Endothelial cell of umbilical vein (primary cell): ENCODE measurements at regions not wholly inside any gene's neighbourhood (a gene's known extent, or its start where the extent isn't known, plus 50 kb on each side); places are given as distances from the start of the nearest gene placed in this dataset.

Source experiments
- BruUV-seq: library from RNA; stranded (reverse); fragments of 400-500 nt; replicated peaks from 2 replicates; lab custom pipeline; 2021; lab: Mats Ljungman, UMichigan
- CTCF ChIA-PET: fragments of 300-600, 350-600 bp; sonication (Branson Sonifier 250); formaldehyde crosslinking; loops from one replicate; lab custom pipeline; 2021; ENCODE audit warnings: antibody characterized with exemption, inconsistent platforms; lab: Charles Lee
- POLR2A ChIA-PET: fragments of 300-600, 350-600 bp; sonication (Branson Sonifier 250); formaldehyde crosslinking; loops from one replicate; lab custom pipeline; 2021; ENCODE audit warnings: antibody characterized with exemption, inconsistent platforms; lab: Charles Lee
- DNase-seq: peaks from one replicate; pipeline ENCODE4 v3.0.0-alpha.2; 2011; ENCODE audit warnings: low read depth, low spot score
- FAIRE-seq: peaks from 2 replicates; lab custom pipeline; 2011; peaks lifted over from hg19 to GRCh38; lab: Jason Lieb, UNC
- H2AFZ ChIP-seq: 2 replicates; pipeline ENCODE4 v1.6.0; 2012; ENCODE audit warnings: low read depth, low read length, control low read depth, inconsistent platforms
- H3K27ac ChIP-seq: 2 replicates; pipeline ENCODE4 v1.5.1; 2011; ENCODE audit warnings: low read depth, mild to moderate bottlenecking, control low read depth, low read length, moderate library complexity; ENCODE audit not compliant: insufficient read depth
- H3K27me3 ChIP-seq, 2 experiments: 2 replicates each; pipeline versions ENCODE4 v1.6.0 to v1.6.1; 2011; ENCODE audit warnings: low read length in 2 of 2, mixed read lengths in 1 of 2; ENCODE audit not compliant: control insufficient read depth in 2 of 2, insufficient read depth in 2 of 2
- H3K36me3 ChIP-seq, 2 experiments: 2 replicates in 1 of 2; 3 replicates in 1 of 2; pipeline ENCODE4 v1.5.1; 2011; ENCODE audit warnings: low read length in 2 of 2, mild to moderate bottlenecking in 1 of 2, moderate library complexity in 1 of 2; ENCODE audit not compliant: control insufficient read depth in 2 of 2, insufficient read depth in 2 of 2; ENCODE audit errors: extremely low read depth in 1 of 2
- H3K4me1 ChIP-seq: 3 replicates; pipeline ENCODE4 v1.5.1; 2011; ENCODE audit warnings: mild to moderate bottlenecking, low read length; ENCODE audit not compliant: control insufficient read depth, insufficient read depth; ENCODE audit errors: extremely low read depth
- H3K4me2 ChIP-seq: 2 replicates; pipeline ENCODE4 v1.6.1; 2011; ENCODE audit warnings: low read length, control low read depth, mixed read lengths; ENCODE audit not compliant: insufficient read depth
- H3K4me3 ChIP-seq, 3 experiments: fragments of 200-600 bp in 1 of 3; sonication (generic), shearing (Covaris generic) in 1 of 3; replicated peaks in 1 of 3; 2 replicates each; pipeline ENCODE4 v1.5.1; 2011 to 2016; ENCODE audit warnings: control low read depth in 3 of 3, low read length in 3 of 3, mild to moderate bottlenecking in 2 of 3, inconsistent platforms in 1 of 3, low read depth in 1 of 3, moderate library complexity in 1 of 3; ENCODE audit not compliant: insufficient read depth in 1 of 3
- H3K79me2 ChIP-seq: 2 replicates; pipeline ENCODE4 v1.6.0; 2012; ENCODE audit warnings: low read length, inconsistent platforms; ENCODE audit not compliant: control insufficient read depth, insufficient read depth
- H3K9ac ChIP-seq: replicated peaks from 2 replicates; pipeline ENCODE3; 2011; ENCODE audit warnings: low read length, control low read depth; ENCODE audit not compliant: insufficient read depth; ENCODE audit errors: extremely low read depth
- H3K9me1 ChIP-seq: replicated peaks from 3 replicates; pipeline ENCODE4 v1.6.0; 2011; ENCODE audit warnings: mild to moderate bottlenecking, low read length; ENCODE audit not compliant: control insufficient read depth, insufficient read depth; ENCODE audit errors: extremely low read depth
- H3K9me3 ChIP-seq: replicated peaks from 2 replicates; pipeline ENCODE4 v1.5.1; 2012; ENCODE audit warnings: low read length, inconsistent platforms; ENCODE audit not compliant: control insufficient read depth, insufficient read depth
- H4K20me1 ChIP-seq: replicated peaks from 2 replicates; pipeline ENCODE3; 2011; ENCODE audit warnings: mild to moderate bottlenecking, low read length; ENCODE audit not compliant: control insufficient read depth, insufficient read depth; ENCODE audit errors: extremely low read depth
- FOS ChIP-seq: IDR thresholded peaks from 2 replicates; pipeline ENCODE4 v1.6.1; 2011; ENCODE audit warnings: mild to moderate bottlenecking, low read length, moderate library complexity, borderline replicate concordance; ENCODE audit not compliant: insufficient read depth
- GATA2 ChIP-seq: IDR thresholded peaks from 2 replicates; pipeline ENCODE4 v1.7.0; 2011; ENCODE audit warnings: low read depth, mild to moderate bottlenecking, moderate library complexity, mixed read lengths, low read length; ENCODE audit not compliant: insufficient read length, insufficient read depth
- JUN ChIP-seq: IDR thresholded peaks from 2 replicates; pipeline ENCODE4 v1.6.1; 2011; ENCODE audit warnings: borderline replicate concordance, low read depth; ENCODE audit not compliant: insufficient read length, insufficient read depth
- POLR2A ChIP-seq: IDR thresholded peaks from 2 replicates; pipeline ENCODE4 v1.6.1; 2012; ENCODE audit warnings: low read depth, mild to moderate bottlenecking, control low read depth, low read length
- POLR2AphosphoS5 ChIP-seq: IDR thresholded peaks from 2 replicates; pipeline ENCODE4 v1.6.1; 2012; ENCODE audit warnings: low read depth, mild to moderate bottlenecking, control low read depth, low read length, moderate library complexity; ENCODE audit not compliant: insufficient read depth
- dilution Hi-C: fragments of 300-500 bp; cut with MboI; formaldehyde crosslinking; loops from one replicate; pipeline ENCODE4 v1.15.0; 2019; ENCODE audit warnings: low sequenced_read_pairs; ENCODE audit not compliant: extremely low pct_ligation_motif_present
- intact Hi-C: fragments of 100-400 bp; cut with micrococcal nuclease; formaldehyde crosslinking; loops from one replicate; pipeline ENCODE4 v1.10.0; 2022
- TF ChIP-seq, protein P1 (sequence below): IDR thresholded peaks from 2 replicates; pipeline ENCODE4 v1.6.1; 2011; ENCODE audit not compliant: insufficient read depth, insufficient read length
- TF ChIP-seq, protein P2 (sequence below), 2 donors: IDR thresholded peaks; 1 replicate in 1 of 2; 2 replicates in 1 of 2; pipeline ENCODE4 v1.5.1; 2011; ENCODE audit warnings: low read length in 2 of 2, mild to moderate bottlenecking in 2 of 2, moderate library complexity in 2 of 2, control low read depth in 1 of 2, inconsistent platforms in 1 of 2, low read depth in 1 of 2; ENCODE audit not compliant: insufficient read depth in 1 of 2; ENCODE audit errors: extremely low read depth in 1 of 2

DNA sequence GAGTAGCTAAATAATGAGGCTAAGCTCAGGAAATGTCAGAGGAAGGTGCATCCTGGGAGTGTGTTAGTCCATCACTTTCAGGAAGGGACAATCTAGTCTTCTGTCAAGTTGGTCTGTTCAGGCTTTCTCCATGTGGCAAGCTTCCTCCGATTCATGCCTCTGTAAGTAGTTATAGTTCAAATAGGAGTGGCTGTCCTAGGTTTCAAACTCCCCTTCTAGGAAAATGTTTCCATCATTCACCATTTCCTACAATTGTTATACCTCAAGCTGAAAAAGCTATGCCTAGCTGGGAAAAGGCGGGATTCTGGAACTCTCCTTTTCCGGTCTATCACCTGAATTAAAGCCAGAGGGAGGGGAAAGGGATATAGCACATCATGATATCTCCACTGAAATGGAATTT lies 287.7 kb upstream of the ZSWIM2 start:
- no peaks in the 10 kb centered on the region for H3K79me2 ChIP-seq
- no peak overlapping the region for H3K4me3 ChIP-seq
- peak overlapping the region; percentile 54 for H3K9ac ChIP-seq
- H3K9me1 ChIP-seq, result no peaks in the 10 kb centered on the region
- no peaks in the 10 kb centered on the region for H3K36me3 ChIP-seq
- ChIA-PET POLR2A (interaction anchor here (1.7 kb wide), 1 partner anchor 311 kb away, joined by 11 read pairs; the partner anchor contains the start of gene CALCRL), CTCF (interaction anchor here (0.7 to 2.0 kb wide), 17 partner anchors 9 to 316 kb away, joined by 3 to 18 read pairs (median 4); partner anchors contain the start of gene CALCRL)
- H3K9me3 ChIP-seq, result no peaks in the 10 kb centered on the region
- dilution Hi-C loops, result no loop called here
- no TSS peak for BruUV-seq
- no peak for TF ChIP-seq POLR2A
- TF ChIP-seq, protein P1, sequence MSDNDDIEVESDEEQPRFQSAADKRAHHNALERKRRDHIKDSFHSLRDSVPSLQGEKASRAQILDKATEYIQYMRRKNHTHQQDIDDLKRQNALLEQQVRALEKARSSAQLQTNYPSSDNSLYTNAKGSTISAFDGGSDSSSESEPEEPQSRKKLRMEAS, result no peak
- TF ChIP-seq GATA2, result peak; percentile 16
- TF ChIP-seq, protein P2, sequence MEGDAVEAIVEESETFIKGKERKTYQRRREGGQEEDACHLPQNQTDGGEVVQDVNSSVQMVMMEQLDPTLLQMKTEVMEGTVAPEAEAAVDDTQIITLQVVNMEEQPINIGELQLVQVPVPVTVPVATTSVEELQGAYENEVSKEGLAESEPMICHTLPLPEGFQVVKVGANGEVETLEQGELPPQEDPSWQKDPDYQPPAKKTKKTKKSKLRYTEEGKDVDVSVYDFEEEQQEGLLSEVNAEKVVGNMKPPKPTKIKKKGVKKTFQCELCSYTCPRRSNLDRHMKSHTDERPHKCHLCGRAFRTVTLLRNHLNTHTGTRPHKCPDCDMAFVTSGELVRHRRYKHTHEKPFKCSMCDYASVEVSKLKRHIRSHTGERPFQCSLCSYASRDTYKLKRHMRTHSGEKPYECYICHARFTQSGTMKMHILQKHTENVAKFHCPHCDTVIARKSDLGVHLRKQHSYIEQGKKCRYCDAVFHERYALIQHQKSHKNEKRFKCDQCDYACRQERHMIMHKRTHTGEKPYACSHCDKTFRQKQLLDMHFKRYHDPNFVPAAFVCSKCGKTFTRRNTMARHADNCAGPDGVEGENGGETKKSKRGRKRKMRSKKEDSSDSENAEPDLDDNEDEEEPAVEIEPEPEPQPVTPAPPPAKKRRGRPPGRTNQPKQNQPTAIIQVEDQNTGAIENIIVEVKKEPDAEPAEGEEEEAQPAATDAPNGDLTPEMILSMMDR (IDR thresholded peaks at IDR 0.05; ENCODE audit: extremely low read depth in 1 of 2, insufficient read depth in 1 of 2, low read depth in 1 of 2, low read length in 2 of 2), result no peak
- TF ChIP-seq FOS, result peak; percentile 15
- TF ChIP-seq POLR2AphosphoS5, result peak; percentile 35
- peak; percentile 17 for TF ChIP-seq JUN
- H2AFZ ChIP-seq, result peak overlapping the region; percentile 81
- no peaks in the 10 kb centered on the region for H3K27me3 ChIP-seq
- DNase-seq (peak; percentile 96), FAIRE-seq (peak; percentile 88)
- intact Hi-C loops, result loop anchor here (1.0 to 5.0 kb wide), 8 partner anchors 70 to 273 kb away; no protein-coding TSS in a partner anchor
- H4K20me1 ChIP-seq, result peaks cover 2% of the 10 kb centered on the region
- peak overlapping the region; percentile 76 for H3K4me2 ChIP-seq
- H3K27ac ChIP-seq, result peak overlapping the region; percentile 78
- H3K4me1 ChIP-seq, result peaks cover 30% of the 10 kb centered on the region
